ENCODE measurements at regions not wholly inside any gene's neighbourhood (a gene's known extent, or its start where the extent isn't known, plus 50 kb on each side); places are given as distances from the start of the nearest gene placed in this dataset.
"Not testable (repeated sequence)": the region's sequence is repeated elsewhere in the genome, so short reads cannot be mapped to it uniquely, and the experiment has no call there.

- DNase-seq (ENCODE audit: low read depth) = no peak
- no peak for TF ChIP-seq CTCF (IDR thresholded peaks at IDR 0.05; ENCODE audit: insufficient read depth, low read depth, low read length)
- H3K4me3 ChIP-seq (ENCODE audit: low read depth, low read length) = no peak overlapping the region
Observed at GRCh38 chrX:109184506-109185139, 297.3 kb downstream of the GUCY2F start.

- H3K4me3 ChIP-seq (ENCODE audit: low read depth, low read length) = no peak overlapping the region
- DNase-seq (ENCODE audit: low read depth) = no peak
- TF ChIP-seq CTCF (IDR thresholded peaks at IDR 0.05; ENCODE audit: insufficient read depth, low read depth, low read length) = no peak
Observed at GRCh38 chrX:109172091-109172602, 309.7 kb downstream of the GUCY2F start.

DNA sequence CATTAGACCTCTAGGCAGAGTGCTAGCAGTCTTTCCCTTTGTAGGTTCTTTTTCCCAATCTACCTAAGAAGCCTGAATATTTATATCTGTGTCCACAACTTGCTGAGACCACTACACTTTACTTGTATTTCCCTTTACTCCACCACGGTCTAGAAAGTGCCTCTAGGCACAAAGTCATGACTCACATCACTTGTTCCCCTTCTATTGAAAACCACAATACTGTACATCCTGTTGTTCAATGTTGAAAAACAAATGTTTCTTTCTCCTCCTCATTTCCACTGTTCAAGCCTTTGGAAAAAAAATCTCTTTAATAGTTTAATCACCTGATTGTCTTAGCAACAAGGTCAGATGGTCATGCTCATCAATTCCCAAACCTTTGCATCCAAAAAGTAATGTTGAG lies 326.7 kb downstream of the GUCY2F start:
- no peak for DNase-seq (ENCODE audit: low read depth)
- no peak overlapping the region for H3K4me3 ChIP-seq (ENCODE audit: low read depth, low read length)
- TF ChIP-seq CTCF (IDR thresholded peaks at IDR 0.05; ENCODE audit: insufficient read depth, low read depth, low read length) = no peak

GRCh38 chrX:109144173-109144572 lies 337.7 kb downstream of the GUCY2F start:
- not testable (repeated sequence) for DNase-seq (ENCODE audit: low read depth); H3K4me3 ChIP-seq (ENCODE audit: low read depth, low read length)

DNA sequence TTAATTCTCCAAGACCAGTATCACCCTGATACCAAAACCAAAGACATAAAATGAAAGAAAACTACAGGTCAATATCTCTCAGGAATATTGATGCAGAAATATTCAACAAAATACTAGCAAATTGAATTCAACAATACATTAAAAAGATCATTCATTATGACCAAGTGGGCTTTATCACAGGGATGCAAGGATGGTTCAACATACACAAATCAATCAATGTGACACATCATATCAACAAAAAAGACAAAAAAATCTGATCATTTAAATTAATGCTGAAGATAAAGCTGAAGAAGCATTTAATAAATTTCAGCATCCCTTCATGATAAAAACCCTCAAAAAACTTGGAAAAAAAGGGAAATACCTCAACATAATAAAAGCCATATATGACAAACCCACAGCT lies 341.4 kb downstream of the GUCY2F start:
- TF ChIP-seq CTCF (IDR thresholded peaks at IDR 0.05; ENCODE audit: insufficient read depth, low read depth, low read length) = no peak
- DNase-seq (ENCODE audit: low read depth) = no peak
- H3K4me3 ChIP-seq (ENCODE audit: low read depth, low read length) = no peak overlapping the region

GRCh38 chrX:109134777-109135176 lies 347.1 kb downstream of the GUCY2F start:
- TF ChIP-seq CTCF (IDR thresholded peaks at IDR 0.05; ENCODE audit: insufficient read depth, low read depth, low read length) = no peak
- H3K4me3 ChIP-seq (ENCODE audit: low read depth, low read length) = no peak overlapping the region
- DNase-seq (ENCODE audit: low read depth) = no peak

GRCh38 chrX:109125304-109125703 lies 356.6 kb downstream of the GUCY2F start:
- no peak overlapping the region for H3K4me3 ChIP-seq (ENCODE audit: low read depth, low read length)
- TF ChIP-seq CTCF (IDR thresholded peaks at IDR 0.05; ENCODE audit: insufficient read depth, low read depth, low read length) = no peak
- no peak for DNase-seq (ENCODE audit: low read depth)

Measured in fibroblast of villous mesenchyme (primary cell).